Heart left ventricle (tissue), 16 donors: ENCODE measurements at regions not wholly inside any gene's neighbourhood (a gene's known extent, or its start where the extent isn't known, plus 50 kb on each side); places are given as distances from the start of the nearest gene placed in this dataset.
A peak's percentile ranks its signal among the peaks of the same experiment; 100 is the strongest.
"Not testable (repeated sequence)": the region's sequence is repeated elsewhere in the genome, so short reads cannot be mapped to it uniquely, and the experiment has no call there.

ENCODE experiments used
- ATAC-seq, 4 donors: fragments of 200-7000 bp; cut with Tn5 transposase; one replicate each; pipeline ENCODE4 v1.9.1; 2020 to 2022; ENCODE audit warnings: moderate library complexity in 4 of 4, mild to moderate bottlenecking in 3 of 4, moderate number of reproducible peaks in 1 of 4
- DNase-seq, 5 donors: peaks; one replicate each; pipeline ENCODE4 v3.0.0-alpha.2; 2020
- H3K27ac ChIP-seq, 12 donors: fragments of 200-600 bp; sonication (generic) in 4 of 12; one replicate each; pipeline versions ENCODE4 v1.5.0 to v1.8.0; 2016 to 2022; ENCODE audit warnings: mild to moderate bottlenecking in 2 of 12
- H3K27me3 ChIP-seq, 9 donors: fragments of 200-600 bp; sonication (generic) in 2 of 9; one replicate each; pipeline versions ENCODE4 v1.5.1 to v1.8.0; 2016 to 2022; ENCODE audit warnings: mild to moderate bottlenecking in 3 of 9
- H3K36me3 ChIP-seq, 9 donors: fragments of 200-600 bp; sonication (generic) in 2 of 9; one replicate each; pipeline versions ENCODE4 v1.5.0 to v1.8.0; 2018 to 2022; ENCODE audit warnings: mild to moderate bottlenecking in 2 of 9
- H3K4me1 ChIP-seq, 12 donors: fragments of 200-600 bp; sonication (generic) in 4 of 12; one replicate each; pipeline versions ENCODE4 v1.5.0 to v1.8.0; 2016 to 2022; ENCODE audit warnings: mild to moderate bottlenecking in 3 of 12
- H3K4me3 ChIP-seq, 12 donors: fragments of 200-600 bp; sonication (generic) in 4 of 12; one replicate each; pipeline versions ENCODE4 v1.5.0 to v1.8.0; 2017 to 2022; ENCODE audit warnings: mild to moderate bottlenecking in 9 of 12, moderate library complexity in 4 of 12
- H3K9me3 ChIP-seq, 12 donors: fragments of 200-600 bp; sonication (generic) in 4 of 12; one replicate each; pipeline versions ENCODE4 v1.5.0 to v1.8.0; 2016 to 2022; ENCODE audit warnings: mild to moderate bottlenecking in 1 of 12
- POLR2A ChIP-seq, 2 donors: fragments of 450-650 bp; IDR thresholded peaks; one replicate each; pipeline ENCODE4 v1.6.1; 2017; ENCODE audit warnings: antibody characterized with exemption in 2 of 2, mild to moderate bottlenecking in 2 of 2, moderate library complexity in 2 of 2
- WGBS, 4 donors: extraction: QIAGEN DNeasy Blood & Tissue Kit in 2 of 4; methylation state at CpG; one replicate each; pipeline versions ENCODE4 v1.1.5 to v1.1.7; 2013 to 2018; 5-methylcytosine and 5-hydroxymethylcytosine counted together
- intact Hi-C, 10 donors: fragments of 100-400 bp; cut with DNase I; formaldehyde crosslinking; loops; one replicate each; pipeline versions ENCODE4 v1.11.1 to v1.14.2; 2022
- donor health status: ischemic (EF 13 %, LVEDD 7.1; RV severe dilation, severe dysfunction).
- donor health status: healthy with polysubstance abuse.
- donor health status: DM: no; HTN: yes; CAD: no.
- donor health status: DM: no; HTN: no; CAD: no.
- donor health status: ischemic (EF 25% LVEDD 6.9; RV normal size, moderate dysfunction).
- donor health status: ischemic (EF 25% LVEDD 5.7; RV mildly dilated, moderate dysfunction).
- donor health status: healthy.
- donor health status: DM: yes; HTN: yes; CAD: no.
- donor health status: ischemic (EF 35%, LVEDD 5.7; RV mildly dilated, moderate dysfunction).
- donor health status: nonischemic (EF 11% LVEDD 7.7; RV severe dilation, severe dysfunction).
- donor health status: DM: yes; HTN: yes; CAD: no.
- donor health status: PGD.
- donor health status: ischemic (EF 29% LVEDD 5.4; RV normal size, mild dysfunction).
- donor health status: nonischemic (EF 23%, LVEDD 6.1; RV moderate dilation, normal function).

DNA sequence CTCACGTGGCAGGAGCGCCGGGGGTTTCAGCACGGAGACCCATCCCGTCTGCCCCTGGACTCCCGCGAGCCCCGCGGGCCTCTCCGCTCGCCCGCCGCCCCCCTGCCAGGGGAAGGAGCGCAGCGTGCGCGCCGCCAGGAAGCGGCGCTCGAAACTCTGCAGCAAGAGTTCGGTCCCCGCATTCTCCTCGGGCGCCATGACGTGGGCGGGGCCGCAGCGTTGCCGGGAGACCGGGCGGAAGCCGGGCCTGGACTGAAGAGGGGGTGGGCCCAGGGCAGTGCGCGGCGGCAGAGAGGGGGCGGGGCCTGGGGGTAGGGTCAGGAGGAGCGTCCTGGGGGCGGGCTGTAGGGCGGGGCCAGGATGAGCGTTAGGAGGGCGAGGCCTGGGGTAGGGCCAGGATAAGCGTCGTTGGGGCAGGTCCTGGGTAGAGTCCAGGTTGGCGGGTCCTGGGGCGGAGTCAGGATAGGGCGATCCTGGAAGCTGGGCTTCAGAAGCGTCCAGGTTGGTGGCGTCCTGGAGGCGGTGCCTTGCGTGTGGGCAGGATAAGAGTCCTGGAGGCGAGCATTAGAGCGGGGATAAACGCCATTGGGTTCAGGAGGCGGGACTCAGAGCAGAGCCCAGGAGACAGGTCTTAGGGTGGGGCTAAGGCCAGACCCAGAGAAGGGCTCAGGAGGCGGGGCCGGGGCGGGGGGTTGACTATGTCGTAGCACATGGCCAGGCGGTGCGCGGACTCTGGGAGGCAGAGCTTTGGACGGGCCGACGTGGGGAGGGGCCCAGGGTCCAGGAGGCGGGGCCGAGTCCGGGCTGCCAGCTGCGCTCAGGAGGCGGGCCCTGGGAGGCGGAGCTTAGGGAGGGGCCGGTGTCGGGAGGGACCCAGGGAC lies 229.0 kb upstream of the FRG2C start:
- peak; percentile 96 to 99 (median 99) for DNase-seq
- Histone ChIP-seq H3K36me3 (peaks cover 0 to 15% (median 4%) of the 10 kb centered on the region in 9 donors), H3K4me3 (peak overlapping the region; percentile 65 to 99 (median 82)), H3K27ac (peak overlapping the region; percentile 39 to 90 (median 80)), H3K4me1 (peaks cover 0 to 31% (median 10%) of the 10 kb centered on the region in 12 donors)
- H3K27me3 ChIP-seq, intact Hi-C loops, H3K9me3 ChIP-seq: not testable (repeated sequence)
- 0 to 1% (median 1%) methylated on average over 37 to 73 of the region's 73 CpGs for WGBS, 4 donors
- ATAC-seq, result peak; percentile 100
- peak in 1 of 2 donors; percentile 47 for TF ChIP-seq POLR2A (IDR thresholded peaks at IDR 0.05)

DNA sequence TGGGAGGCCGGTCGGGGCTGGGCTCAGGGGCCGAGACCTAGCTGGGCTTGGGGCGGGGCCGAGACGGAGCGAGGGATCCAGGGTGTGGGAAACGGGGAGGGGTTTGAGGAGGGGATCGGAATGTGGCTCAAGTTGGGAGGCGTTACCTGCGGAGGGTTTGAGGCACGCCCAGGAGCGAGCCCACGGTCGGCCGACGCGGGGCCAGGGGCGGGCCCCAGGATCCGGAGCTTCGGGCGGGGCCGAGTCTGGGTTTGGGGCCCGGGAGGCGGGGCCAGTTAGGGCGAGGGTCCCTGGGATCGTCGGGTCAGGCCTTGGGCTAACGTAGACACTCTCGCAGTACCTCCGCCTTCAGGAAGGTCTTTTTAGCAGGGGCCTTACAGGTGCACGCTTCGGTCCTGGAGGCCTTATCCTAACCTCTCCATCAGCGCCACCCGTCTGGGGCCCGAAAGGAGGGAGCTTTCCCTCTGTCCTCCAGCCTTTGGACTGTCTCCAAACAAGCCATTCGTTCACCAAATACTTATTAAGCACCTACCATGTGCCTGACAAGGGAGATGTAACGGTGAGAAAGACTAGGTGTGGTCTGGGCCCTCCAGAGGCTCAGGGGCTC lies 228.2 kb upstream of the FRG2C start:
- H3K27me3 ChIP-seq, ATAC-seq, H3K36me3 ChIP-seq, intact Hi-C loops, DNase-seq, H3K9me3 ChIP-seq: not testable (repeated sequence)
- peak in 1 of 2 donors; percentile 26 for TF ChIP-seq POLR2A (IDR thresholded peaks at IDR 0.05)
- Histone ChIP-seq H3K27ac (peak overlapping the region; percentile 39 to 90 (median 80)), H3K4me1 (peaks cover 0 to 31% (median 10%) of the 10 kb centered on the region in 12 donors), H3K4me3 (peak overlapping the region; percentile 46 to 99 (median 82))
- 2 to 6% (median 2%) methylated on average over 20 to 38 of the region's 38 CpGs for WGBS, 4 donors

DNA sequence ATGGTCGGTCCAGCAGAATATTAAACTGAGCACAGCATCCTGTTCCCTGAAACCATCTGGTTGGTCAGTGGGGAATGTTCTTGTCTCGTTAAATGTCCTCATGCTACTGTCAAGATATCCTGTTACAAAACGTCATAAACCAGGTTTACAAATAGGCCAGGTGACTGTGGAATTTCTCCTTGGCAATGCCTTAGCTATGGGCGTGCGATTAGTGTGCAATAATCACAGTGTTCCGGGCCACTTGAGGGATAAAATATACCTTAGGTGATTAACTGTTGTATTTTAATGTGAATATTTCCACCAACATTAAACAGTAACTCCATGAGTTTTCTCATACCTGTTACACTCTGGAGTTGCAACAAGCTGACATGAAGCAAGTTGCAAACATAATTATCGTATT lies 223.1 kb upstream of the FRG2C start:
- H3K27ac ChIP-seq, H3K27me3 ChIP-seq, H3K4me3 ChIP-seq, H3K9me3 ChIP-seq, DNase-seq, H3K4me1 ChIP-seq, intact Hi-C loops, H3K36me3 ChIP-seq, ATAC-seq: not testable (repeated sequence)
- WGBS, 4 donors, result 85 to 92% (median 89%) methylated on average over 7 of the region's 7 CpGs

DNA sequence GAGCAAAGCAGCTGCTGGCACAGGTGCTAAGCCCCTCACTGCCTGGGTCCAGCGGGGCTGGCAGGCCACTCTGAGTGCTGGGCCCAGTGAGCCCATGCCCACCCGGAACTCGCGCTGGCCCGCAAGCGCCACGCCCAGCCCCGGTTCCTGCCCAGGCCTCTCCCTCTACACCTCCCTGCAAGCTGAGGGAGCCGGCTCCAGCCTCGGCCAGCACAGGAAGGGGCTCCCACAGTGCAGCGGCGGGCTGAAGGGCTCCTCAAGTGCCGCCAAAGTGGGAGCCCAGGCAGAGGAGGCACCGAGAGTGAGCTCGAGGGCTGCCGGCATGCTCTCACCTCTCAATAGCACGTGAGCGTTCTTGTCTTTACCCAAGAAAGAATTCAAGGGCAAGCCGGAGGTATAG lies 219.5 kb upstream of the FRG2C start:
- H3K36me3 ChIP-seq, ATAC-seq, H3K4me3 ChIP-seq, H3K27ac ChIP-seq, intact Hi-C loops, DNase-seq, H3K27me3 ChIP-seq, H3K9me3 ChIP-seq, H3K4me1 ChIP-seq: not testable (repeated sequence)
- 94 to 96% (median 95%) methylated on average over 15 to 19 of the region's 19 CpGs for WGBS, 4 donors

DNA sequence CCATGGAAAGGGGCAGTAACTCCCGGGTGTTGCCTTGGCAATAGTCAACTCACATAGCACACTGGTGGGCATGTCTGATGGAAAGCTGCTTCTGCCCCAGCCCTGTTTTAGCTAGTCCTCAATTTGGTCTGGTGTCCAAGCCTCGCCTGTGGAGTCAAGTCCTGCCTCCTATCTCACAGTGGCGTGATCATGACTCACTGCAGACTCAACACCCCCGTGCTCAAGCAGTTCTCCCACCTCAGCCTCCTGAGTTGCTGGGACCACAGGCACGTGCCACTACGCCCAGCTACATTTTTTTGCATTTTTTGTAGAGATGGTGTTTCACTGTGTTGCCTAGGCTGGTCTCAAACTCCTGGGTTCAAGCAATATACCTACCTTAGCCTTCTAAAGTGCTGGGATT lies 218.9 kb upstream of the FRG2C start:
- H3K36me3 ChIP-seq, H3K27me3 ChIP-seq, H3K27ac ChIP-seq, intact Hi-C loops, DNase-seq, H3K4me1 ChIP-seq, ATAC-seq, H3K9me3 ChIP-seq, H3K4me3 ChIP-seq: not testable (repeated sequence)
- 80 to 96% (median 90%) methylated on average over 6 of the region's 6 CpGs for WGBS, 4 donors

DNA sequence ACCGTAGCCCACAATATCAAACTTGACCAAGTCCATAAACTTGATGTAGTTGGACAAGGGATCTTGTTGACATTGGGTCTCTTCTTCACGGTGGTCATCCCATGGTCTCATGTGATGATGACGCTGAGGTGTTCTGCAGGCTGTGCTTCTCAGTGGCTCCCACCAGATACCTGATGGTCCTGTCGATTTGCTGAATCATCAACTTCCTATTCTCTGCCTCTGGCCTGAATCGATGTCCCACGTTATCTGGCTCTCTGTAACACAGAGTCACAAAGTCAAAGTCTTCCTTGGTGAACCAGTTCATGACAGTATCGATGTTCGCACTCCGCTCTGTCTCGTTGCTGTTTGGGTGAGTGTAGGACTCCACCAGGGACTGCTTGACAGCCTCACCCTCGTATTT lies 217.2 kb upstream of the FRG2C start:
- WGBS, 4 donors, result 88 to 96% (median 93%) methylated on average over 11 of the region's 11 CpGs
- H3K4me3 ChIP-seq, H3K4me1 ChIP-seq, DNase-seq, ATAC-seq, H3K9me3 ChIP-seq, H3K36me3 ChIP-seq, H3K27ac ChIP-seq, H3K27me3 ChIP-seq, intact Hi-C loops: not testable (repeated sequence)

DNA sequence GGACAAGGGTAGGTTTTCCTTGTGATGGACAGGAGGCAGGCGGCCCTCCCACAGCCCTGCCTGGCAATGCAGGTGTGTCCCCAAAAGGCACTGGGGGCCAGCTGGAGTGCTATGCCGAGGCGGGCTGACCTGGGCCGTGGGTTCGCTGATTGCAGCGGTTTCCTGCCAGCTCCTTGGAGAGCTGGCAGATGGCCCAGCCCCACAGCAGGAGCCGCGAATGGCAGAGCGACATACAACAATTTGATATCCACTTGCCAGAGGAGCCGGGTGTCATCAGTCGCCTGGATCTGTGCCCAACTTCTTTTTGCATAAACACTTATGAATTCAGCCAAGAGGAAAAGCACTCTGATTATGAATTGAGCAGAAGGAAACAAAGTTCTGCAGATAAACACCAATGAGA lies 210.8 kb upstream of the FRG2C start:
- H3K27ac ChIP-seq, H3K27me3 ChIP-seq, H3K9me3 ChIP-seq, ATAC-seq, H3K36me3 ChIP-seq, H3K4me3 ChIP-seq, intact Hi-C loops: not testable (repeated sequence)
- H3K4me1 ChIP-seq, result peaks cover 0 to 12% (median 5%) of the 10 kb centered on the region in 12 donors
- peak; percentile 44 to 76 (median 52) for DNase-seq
- 6 to 8% (median 7%) methylated on average over 11 of the region's 11 CpGs for WGBS, 4 donors

DNA sequence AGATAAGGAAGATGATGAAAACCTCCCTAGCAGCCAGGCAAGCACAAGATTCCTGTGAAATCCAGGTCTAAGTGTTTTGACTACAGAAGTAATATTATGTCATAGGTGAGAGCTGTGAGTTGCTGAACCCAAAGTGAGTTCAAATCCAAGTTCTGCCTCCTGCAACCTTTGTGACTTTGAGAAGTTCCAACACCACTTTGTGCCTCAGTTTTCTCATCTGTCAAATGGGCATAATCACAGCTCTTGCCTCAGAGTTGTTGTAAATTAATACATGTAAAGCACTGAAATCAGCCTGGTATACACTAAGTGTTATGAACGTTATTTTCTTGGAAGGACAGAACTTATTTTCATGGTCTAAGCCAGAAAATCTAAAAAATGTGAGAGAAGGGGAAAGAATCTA lies 210.3 kb upstream of the FRG2C start:
- H3K27me3 ChIP-seq, H3K9me3 ChIP-seq, intact Hi-C loops, ATAC-seq, H3K27ac ChIP-seq, H3K4me3 ChIP-seq, DNase-seq, H3K36me3 ChIP-seq: not testable (repeated sequence)
- 70 to 85% (median 74%) methylated on average over 1 of the region's 1 CpG for WGBS, 4 donors
- peaks cover 0 to 12% (median 5%) of the 10 kb centered on the region in 12 donors for H3K4me1 ChIP-seq

DNA sequence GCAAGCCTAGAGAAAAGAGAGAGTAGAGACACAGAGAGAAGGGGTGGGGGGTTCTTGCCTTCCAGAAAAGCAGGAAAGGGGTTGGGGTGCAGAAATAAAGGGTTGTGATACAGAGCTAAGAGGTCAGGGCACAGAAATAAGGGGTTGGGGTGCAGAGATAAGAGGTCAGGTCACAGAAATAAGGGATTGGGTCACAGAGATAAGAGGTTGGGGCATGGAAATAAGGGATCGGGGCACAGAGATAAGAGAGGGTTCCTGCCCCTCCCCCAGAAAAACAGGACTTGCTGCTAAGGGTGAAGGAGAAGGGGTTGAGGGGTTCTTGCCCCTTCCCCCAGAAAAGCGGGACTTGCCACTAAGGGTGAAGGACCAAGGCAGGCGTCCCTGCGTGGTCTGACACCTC lies 189.6 kb upstream of the FRG2C start:
- 68 to 95% (median 89%) methylated on average over 4 of the region's 4 CpGs for WGBS, 4 donors
- not testable (repeated sequence) for ATAC-seq

DNA sequence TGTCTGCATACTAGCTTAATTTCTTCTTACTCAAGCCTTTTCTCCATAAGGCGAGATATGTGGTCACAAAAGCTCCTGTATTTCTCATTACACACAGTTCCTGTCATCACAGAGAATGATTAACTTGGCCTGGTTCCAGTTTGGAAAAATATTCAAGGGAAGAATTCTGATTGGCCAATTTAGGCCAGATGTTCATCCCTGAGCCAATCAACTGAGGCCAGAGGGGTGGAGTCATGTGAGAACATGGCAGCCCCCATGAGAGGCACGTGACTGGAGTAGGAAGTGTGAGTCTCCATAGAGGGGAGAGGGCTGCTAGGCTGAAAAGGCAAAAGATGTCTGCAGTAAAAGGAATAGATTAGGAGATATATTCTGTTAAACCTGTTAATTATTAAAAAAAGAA lies 167.5 kb upstream of the FRG2C start:
- H3K9me3 ChIP-seq, DNase-seq, ATAC-seq, H3K27ac ChIP-seq, H3K27me3 ChIP-seq, H3K4me3 ChIP-seq, intact Hi-C loops, H3K36me3 ChIP-seq, H3K4me1 ChIP-seq: not testable (repeated sequence)
- 66 to 72% (median 67%) methylated on average over 2 of the region's 2 CpGs for WGBS, 4 donors

More for the DNA sequence above, 189.6 kb upstream of the FRG2C start:
- H3K4me3 ChIP-seq, H3K36me3 ChIP-seq, H3K27ac ChIP-seq, H3K27me3 ChIP-seq, intact Hi-C loops, H3K4me1 ChIP-seq, H3K9me3 ChIP-seq, DNase-seq: not testable (repeated sequence)

DNA sequence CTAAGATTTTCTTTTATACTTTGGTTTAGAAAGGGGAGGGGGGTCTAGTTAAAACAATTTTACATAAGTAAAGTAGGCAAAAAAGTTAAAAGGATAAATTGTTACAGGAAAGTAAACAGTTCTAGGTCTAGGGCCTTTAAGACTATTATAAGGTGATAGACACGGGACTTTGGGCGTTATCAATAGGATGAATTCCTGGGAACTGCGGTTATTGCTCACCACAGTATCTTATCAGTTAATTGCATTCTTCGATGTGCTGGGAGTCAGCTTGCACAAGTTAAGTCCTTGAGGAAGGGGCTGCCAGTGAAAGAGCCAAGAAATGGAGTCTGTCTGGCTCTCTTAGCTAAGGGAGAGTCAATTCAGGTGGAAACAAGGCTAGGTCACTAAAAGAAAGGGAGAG lies 163.8 kb upstream of the FRG2C start:
- H3K27me3 ChIP-seq, intact Hi-C loops, H3K4me1 ChIP-seq, H3K9me3 ChIP-seq, DNase-seq, H3K4me3 ChIP-seq, ATAC-seq, H3K36me3 ChIP-seq, H3K27ac ChIP-seq: not testable (repeated sequence)
- WGBS, 4 donors, result 63 to 72% (median 68%) methylated on average over 4 of the region's 4 CpGs
